GM06990 (cell line): ENCODE measurements at regions not wholly inside any gene's neighbourhood (a gene's known extent, or its start where the extent isn't known, plus 50 kb on each side); places are given as distances from the start of the nearest gene placed in this dataset.
"Not testable (repeated sequence)": the region's sequence is repeated elsewhere in the genome, so short reads cannot be mapped to it uniquely, and the experiment has no call there.

Experiments
- DNase-seq: peaks from one replicate; pipeline ENCODE4 v3.0.0-alpha.2; 2011; ENCODE audit not compliant: insufficient read length; ENCODE audit errors: extremely low read depth
- H3K27me3 ChIP-seq: replicated peaks from 2 replicates; pipeline ENCODE4 v1.6.0; 2011; ENCODE audit warnings: low read length; ENCODE audit not compliant: control insufficient read depth, insufficient read depth
- H3K36me3 ChIP-seq: 2 replicates; pipeline ENCODE4 v1.5.1; 2011; ENCODE audit warnings: low read length; ENCODE audit not compliant: control insufficient read depth, insufficient read depth
- H3K4me3 ChIP-seq: replicated peaks from 2 replicates; pipeline ENCODE4 v1.5.1; 2011; ENCODE audit warnings: low read depth, mild to moderate bottlenecking, control low read depth, low read length
- CTCF ChIP-seq: IDR thresholded peaks from 2 replicates; pipeline ENCODE4 v1.5.1; 2011; ENCODE audit warnings: low read length, control low read depth, mild to moderate bottlenecking, inconsistent platforms; ENCODE audit not compliant: insufficient read depth, poor library complexity, severe bottlenecking

- DNase-seq, result no peak
- peaks cover 2% of the 10 kb centered on the region; the same call in 1 of the 2 replicates for H3K27me3 ChIP-seq
- TF ChIP-seq CTCF, result no peak
- no peak overlapping the region for H3K4me3 ChIP-seq
- no peaks in the 10 kb centered on the region for H3K36me3 ChIP-seq
Measured at GRCh38 chr1:148309940-148310500, 157.9 kb upstream of the NBPF11 start.

- Histone ChIP-seq H3K27me3 (peaks cover 2% of the 10 kb centered on the region; the same call in 1 of the 2 replicates), H3K4me3 (no peak overlapping the region), H3K36me3 (no peaks in the 10 kb centered on the region)
- DNase-seq, result no peak
- TF ChIP-seq CTCF, result no peak
Measured at GRCh38 chr1:148308832-148309458, 156.9 kb upstream of the NBPF11 start.

- Histone ChIP-seq H3K27me3 (peaks cover 2% of the 10 kb centered on the region; the same call in 1 of the 2 replicates), H3K4me3 (no peak overlapping the region), H3K36me3 (no peaks in the 10 kb centered on the region)
- TF ChIP-seq CTCF, result no peak
- no peak for DNase-seq
Measured at GRCh38 chr1:148307583-148308185, 155.6 kb upstream of the NBPF11 start.

- H3K4me3 ChIP-seq, DNase-seq, H3K36me3 ChIP-seq, H3K27me3 ChIP-seq: not testable (repeated sequence)
Measured at GRCh38 chr1:148304935-148305334, 152.9 kb upstream of the NBPF11 start.

GRCh38 chr1:148302586-148303364 is 150.7 kb upstream of the NBPF11 start:
- H3K36me3 ChIP-seq, H3K27me3 ChIP-seq, DNase-seq: not testable (repeated sequence)
- H3K4me3 ChIP-seq, result peak overlapping the region; percentile 57

GRCh38 chr1:148297852-148298251 is 145.8 kb upstream of the NBPF11 start:
- not testable (repeated sequence) for H3K36me3 ChIP-seq, H3K4me3 ChIP-seq, H3K27me3 ChIP-seq, DNase-seq

GRCh38 chr1:148296511-148296910 is 144.4 kb upstream of the NBPF11 start:
- no peak overlapping the region for H3K4me3 ChIP-seq
- no peaks in the 10 kb centered on the region for H3K27me3 ChIP-seq
- H3K36me3 ChIP-seq, result no peaks in the 10 kb centered on the region
- no peak for DNase-seq
- no peak for TF ChIP-seq CTCF
